BE2C (cell line): ENCODE measurements at regions not wholly inside any gene's neighbourhood (a gene's known extent, or its start where the extent isn't known, plus 50 kb on each side); places are given as distances from the start of the nearest gene placed in this dataset.

Experiments used
- DNase-seq: peaks from one replicate; pipeline ENCODE4 v3.0.0-alpha.2; 2020
- H3K27me3 ChIP-seq: fragments of 250-450 bp; sonication (Bioruptor Pico); 2 replicates; pipeline ENCODE4 v1.5.1; 2020; ENCODE audit warnings: mild to moderate bottlenecking
- H3K36me3 ChIP-seq: fragments of 250-450 bp; sonication (Bioruptor Pico); 2 replicates; pipeline ENCODE4 v1.5.1; 2020; ENCODE audit warnings: mild to moderate bottlenecking
- H3K4me1 ChIP-seq: fragments of 250-450 bp; sonication (Bioruptor Pico); 2 replicates; pipeline ENCODE4 v1.5.1; 2020
- H3K4me3 ChIP-seq: 2 replicates; pipeline ENCODE4 v1.5.1; 2011; ENCODE audit warnings: low read depth, low read length
- H3K9me3 ChIP-seq: fragments of 250-450 bp; sonication (Bioruptor Pico); 2 replicates; pipeline ENCODE4 v1.5.1; 2020
- TF ChIP-seq, protein P1 (sequence below): IDR thresholded peaks from 2 replicates; pipeline ENCODE4 v1.5.1; 2012; ENCODE audit warnings: mild to moderate bottlenecking, low read depth, low read length

DNA sequence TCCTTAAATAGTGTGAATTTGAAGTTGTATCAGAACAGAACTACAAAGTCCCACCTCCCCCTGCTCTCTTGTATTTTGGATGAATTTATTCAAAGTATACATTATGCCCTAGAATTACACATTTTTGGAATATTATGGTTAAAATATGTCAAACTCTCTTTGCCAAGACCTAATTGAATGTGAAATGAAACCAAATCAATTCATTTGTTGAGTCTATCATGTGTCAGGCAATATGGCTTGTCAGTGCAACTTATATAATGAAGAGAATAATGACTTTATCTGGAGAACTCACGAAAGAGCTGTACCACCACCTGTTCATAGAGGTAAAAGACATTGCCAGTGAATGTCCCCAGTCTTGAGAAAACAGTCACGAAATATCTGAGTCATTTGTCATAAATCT, 106.8 kb downstream of the TUSC1 start:
- Histone ChIP-seq H3K4me1 (no peaks in the 10 kb centered on the region), H3K27me3 (peaks cover 6% of the 10 kb centered on the region), H3K36me3 (no peaks in the 10 kb centered on the region), H3K9me3 (no peaks in the 10 kb centered on the region), H3K4me3 (no peak overlapping the region)
- DNase-seq = no peak
- TF ChIP-seq, protein P1, sequence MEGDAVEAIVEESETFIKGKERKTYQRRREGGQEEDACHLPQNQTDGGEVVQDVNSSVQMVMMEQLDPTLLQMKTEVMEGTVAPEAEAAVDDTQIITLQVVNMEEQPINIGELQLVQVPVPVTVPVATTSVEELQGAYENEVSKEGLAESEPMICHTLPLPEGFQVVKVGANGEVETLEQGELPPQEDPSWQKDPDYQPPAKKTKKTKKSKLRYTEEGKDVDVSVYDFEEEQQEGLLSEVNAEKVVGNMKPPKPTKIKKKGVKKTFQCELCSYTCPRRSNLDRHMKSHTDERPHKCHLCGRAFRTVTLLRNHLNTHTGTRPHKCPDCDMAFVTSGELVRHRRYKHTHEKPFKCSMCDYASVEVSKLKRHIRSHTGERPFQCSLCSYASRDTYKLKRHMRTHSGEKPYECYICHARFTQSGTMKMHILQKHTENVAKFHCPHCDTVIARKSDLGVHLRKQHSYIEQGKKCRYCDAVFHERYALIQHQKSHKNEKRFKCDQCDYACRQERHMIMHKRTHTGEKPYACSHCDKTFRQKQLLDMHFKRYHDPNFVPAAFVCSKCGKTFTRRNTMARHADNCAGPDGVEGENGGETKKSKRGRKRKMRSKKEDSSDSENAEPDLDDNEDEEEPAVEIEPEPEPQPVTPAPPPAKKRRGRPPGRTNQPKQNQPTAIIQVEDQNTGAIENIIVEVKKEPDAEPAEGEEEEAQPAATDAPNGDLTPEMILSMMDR = no peak

DNA sequence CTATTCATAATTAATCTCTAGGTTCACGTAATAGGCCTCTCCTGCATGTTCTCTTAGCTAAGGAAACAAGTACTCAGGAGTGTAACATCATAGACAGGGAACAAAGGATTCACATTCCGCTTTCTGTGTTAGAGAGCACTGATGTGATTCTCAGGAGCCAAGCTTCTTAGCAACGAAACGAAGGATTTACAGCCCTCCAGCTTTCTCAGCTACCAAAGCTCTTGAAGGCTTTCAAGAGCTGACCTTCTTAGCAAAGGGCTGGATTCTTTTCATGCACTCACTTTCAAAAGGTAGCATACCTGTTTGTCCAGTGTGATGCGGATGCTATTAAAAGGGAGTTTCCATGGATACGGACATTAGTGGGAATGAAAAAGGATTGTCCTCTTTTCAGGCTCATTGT, 107.4 kb downstream of the TUSC1 start:
- DNase-seq = no peak
- H3K36me3 ChIP-seq = no peaks in the 10 kb centered on the region
- H3K27me3 ChIP-seq = peaks cover 6% of the 10 kb centered on the region
- no peaks in the 10 kb centered on the region for H3K4me1 ChIP-seq
- no peak overlapping the region for H3K4me3 ChIP-seq
- TF ChIP-seq, protein P1 = no peak
- no peaks in the 10 kb centered on the region for H3K9me3 ChIP-seq

DNA sequence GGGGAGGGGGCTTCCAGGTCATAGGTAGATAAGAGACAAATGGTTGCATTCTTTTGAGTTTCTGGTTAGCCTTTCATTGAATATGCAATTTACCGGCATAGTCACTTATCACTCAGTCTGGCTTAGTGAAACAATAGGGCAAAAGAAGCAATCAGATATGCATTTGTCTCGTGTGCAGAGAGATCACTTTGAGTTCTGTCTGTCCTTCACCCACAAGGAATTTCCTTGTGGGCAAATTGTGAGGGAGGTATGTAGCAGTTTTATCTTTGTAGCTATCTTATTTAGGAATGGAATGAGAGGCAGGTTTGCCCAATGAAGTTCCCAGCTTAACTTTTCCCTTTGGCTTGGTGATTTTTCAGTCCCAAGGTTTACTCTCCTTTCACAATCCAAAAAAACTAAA, 116.1 kb downstream of the TUSC1 start:
- TF ChIP-seq, protein P1 = no peak
- H3K27me3 ChIP-seq = no peaks in the 10 kb centered on the region
- no peaks in the 10 kb centered on the region for H3K4me1 ChIP-seq
- no peak for DNase-seq
- no peak overlapping the region for H3K4me3 ChIP-seq
- H3K9me3 ChIP-seq = no peaks in the 10 kb centered on the region
- no peaks in the 10 kb centered on the region for H3K36me3 ChIP-seq

DNA sequence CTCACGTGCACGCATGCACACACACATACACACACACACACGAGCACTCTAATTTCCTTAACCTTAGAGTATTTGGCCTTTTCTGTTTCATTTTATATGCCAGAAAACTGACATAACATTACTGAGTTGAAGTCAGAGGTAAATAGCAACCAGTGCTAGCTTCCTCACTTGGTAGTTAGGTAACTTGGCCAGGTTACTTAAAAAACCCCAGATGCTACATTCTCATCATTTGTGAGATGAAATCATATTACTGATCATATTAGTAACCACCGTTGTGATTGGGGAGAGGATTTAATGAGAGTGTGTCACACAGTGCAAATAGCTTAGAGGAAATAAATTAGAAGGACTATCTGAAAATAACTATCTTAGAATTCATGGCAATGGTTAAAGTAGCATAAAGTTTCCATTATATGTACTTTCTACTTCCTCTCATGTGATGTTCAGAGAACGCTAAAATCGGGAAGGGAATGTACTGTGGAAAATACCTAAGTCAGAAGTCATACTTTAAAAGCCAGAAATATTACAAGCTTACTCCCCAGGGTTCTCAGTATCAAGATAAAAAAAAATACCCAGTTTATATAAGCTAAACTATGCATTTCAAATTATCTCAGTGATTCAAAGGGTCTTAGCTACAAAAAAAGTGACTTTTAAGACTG, 120.5 kb downstream of the TUSC1 start:
- no peaks in the 10 kb centered on the region for H3K4me1 ChIP-seq
- no peak for DNase-seq
- H3K4me3 ChIP-seq = no peak overlapping the region
- H3K36me3 ChIP-seq = no peaks in the 10 kb centered on the region
- no peaks in the 10 kb centered on the region for H3K9me3 ChIP-seq
- H3K27me3 ChIP-seq = no peaks in the 10 kb centered on the region
- TF ChIP-seq, protein P1 = no peak

DNA sequence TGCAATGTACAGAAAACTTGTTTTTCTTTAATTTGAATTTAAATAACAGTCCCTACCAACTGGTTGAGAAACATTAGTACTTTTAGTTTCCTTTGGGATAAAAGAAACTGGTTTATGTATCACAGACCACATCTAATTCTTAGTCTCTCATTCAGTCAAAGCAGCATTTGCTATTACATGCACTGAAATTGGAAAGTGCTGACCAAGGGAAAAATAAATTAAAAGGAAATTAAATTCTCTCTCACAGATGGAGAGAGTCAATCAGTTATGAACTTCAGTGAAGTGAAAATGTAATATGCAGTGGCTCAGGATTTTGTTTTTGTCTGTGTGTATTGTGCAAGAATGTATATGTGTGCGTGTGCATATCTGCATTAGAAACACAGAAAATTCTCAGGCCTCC, 121.7 kb downstream of the TUSC1 start:
- H3K4me1 ChIP-seq = no peaks in the 10 kb centered on the region
- DNase-seq = no peak
- TF ChIP-seq, protein P1 = no peak
- no peaks in the 10 kb centered on the region for H3K9me3 ChIP-seq
- no peaks in the 10 kb centered on the region for H3K36me3 ChIP-seq
- H3K27me3 ChIP-seq = no peaks in the 10 kb centered on the region
- no peak overlapping the region for H3K4me3 ChIP-seq

DNA sequence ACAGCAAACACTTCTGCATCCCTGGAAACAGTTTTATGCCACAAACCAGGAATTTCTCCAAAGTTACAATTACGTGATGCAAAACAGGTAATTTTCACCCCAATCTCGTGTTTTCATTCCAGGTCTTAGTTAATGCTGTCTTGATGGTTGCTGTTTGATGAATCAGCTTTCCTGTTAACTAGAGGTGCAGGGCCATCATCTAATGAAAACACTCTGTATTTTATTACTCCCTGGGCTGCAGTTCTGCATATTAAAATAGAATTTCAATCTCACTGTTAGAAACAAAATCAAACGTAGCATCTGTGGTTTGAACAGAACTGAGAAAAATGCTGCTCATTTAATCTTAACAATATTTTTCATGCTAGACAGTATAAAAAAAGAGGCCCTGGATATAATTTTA, 129.4 kb downstream of the TUSC1 start:
- Histone ChIP-seq H3K36me3 (no peaks in the 10 kb centered on the region), H3K4me1 (no peaks in the 10 kb centered on the region), H3K27me3 (peaks cover 5% of the 10 kb centered on the region), H3K9me3 (no peaks in the 10 kb centered on the region), H3K4me3 (no peak overlapping the region)
- DNase-seq = no peak
- TF ChIP-seq, protein P1 = no peak
